ENCODE measurements at regions not wholly inside any gene's neighbourhood (a gene's known extent, or its start where the extent isn't known, plus 50 kb on each side); places are given as distances from the start of the nearest gene placed in this dataset.

- TF ChIP-seq POLR2A (IDR thresholded peaks at IDR 0.05; ENCODE audit: low read depth, low read length) (no peak), POLR2AphosphoS5 (IDR thresholded peaks at IDR 0.05; ENCODE audit: low read depth, low read length) (no peak), TAF1 (IDR thresholded peaks at IDR 0.05; ENCODE audit: borderline replicate concordance, low read depth, low read length) (no peak)
These were observed 625.8 kb upstream of the BCHE start for GRCh38 chr3:166462891-166463470.

Measured in GM12892 (cell line).